C4-2B (cell line): ENCODE measurements at regions not wholly inside any gene's neighbourhood (a gene's known extent, or its start where the extent isn't known, plus 50 kb on each side); places are given as distances from the start of the nearest gene placed in this dataset.

Experiments
- CTCF ChIP-seq: fragments of 450-650 bp; conservative IDR thresholded peaks from 2 replicates; pipeline ENCODE4 v1.5.1; 2017; ENCODE audit warnings: mild to moderate bottlenecking
- ZFX ChIP-seq: fragments of 450-650 bp; IDR thresholded peaks from 2 replicates; pipeline ENCODE4 v1.6.1; 2017

GRCh38 chr5:161176221-161176620, 324.2 kb upstream of the ATP10B start:
- no peak for TF ChIP-seq CTCF
- no peak for TF ChIP-seq ZFX
